ENCODE measurements at regions not wholly inside any gene's neighbourhood (a gene's known extent, or its start where the extent isn't known, plus 50 kb on each side); places are given as distances from the start of the nearest gene placed in this dataset.

GRCh38 chr1:193633093-193633492 lies 446.7 kb upstream of the B3GALT2 start:
- Histone ChIP-seq H3K27ac (no peak overlapping the region), H3K9me3 (no peaks in the 10 kb centered on the region), H3K4me1 (no peaks in the 10 kb centered on the region), H3K36me3 (no peaks in the 10 kb centered on the region), H3K4me3 (no peak overlapping the region), H3K27me3 (no peaks in the 10 kb centered on the region)
- intact Hi-C loops (cut with DNase I; ENCODE audit: low total_unique reads), result no loop called here
- TF ChIP-seq CTCF (IDR thresholded peaks at IDR 0.05), result no peak
- DNase-seq, result no peak

- no peaks in the 10 kb centered on the region for H3K9me3 ChIP-seq
- no peaks in the 10 kb centered on the region for H3K27me3 ChIP-seq
- H3K4me3 ChIP-seq, result no peak overlapping the region
- intact Hi-C loops (cut with DNase I; ENCODE audit: low total_unique reads), result no loop called here
- no peak overlapping the region for H3K27ac ChIP-seq
- no peak for TF ChIP-seq CTCF (IDR thresholded peaks at IDR 0.05)
- no peaks in the 10 kb centered on the region for H3K36me3 ChIP-seq
- no peak for DNase-seq
- H3K4me1 ChIP-seq, result no peaks in the 10 kb centered on the region
Measured at GRCh38 chr1:193631306-193631705, 444.9 kb upstream of the B3GALT2 start.

- no peaks in the 10 kb centered on the region for H3K9me3 ChIP-seq
- intact Hi-C loops (cut with DNase I; ENCODE audit: low total_unique reads), result no loop called here
- H3K4me3 ChIP-seq, result no peak overlapping the region
- H3K4me1 ChIP-seq, result no peaks in the 10 kb centered on the region
- no peak overlapping the region for H3K27ac ChIP-seq
- TF ChIP-seq CTCF (IDR thresholded peaks at IDR 0.05), result no peak
- DNase-seq, result no peak
- no peaks in the 10 kb centered on the region for H3K36me3 ChIP-seq
- H3K27me3 ChIP-seq, result no peaks in the 10 kb centered on the region
Measured at GRCh38 chr1:193629875-193630274, 443.5 kb upstream of the B3GALT2 start.

GRCh38 chr1:193626695-193627094 lies 440.3 kb upstream of the B3GALT2 start:
- no peak for DNase-seq
- intact Hi-C loops (cut with DNase I; ENCODE audit: low total_unique reads), result no loop called here
- H3K36me3 ChIP-seq, result no peaks in the 10 kb centered on the region
- no peak overlapping the region for H3K4me3 ChIP-seq
- no peaks in the 10 kb centered on the region for H3K27me3 ChIP-seq
- no peak for TF ChIP-seq CTCF (IDR thresholded peaks at IDR 0.05)
- no peaks in the 10 kb centered on the region for H3K9me3 ChIP-seq
- no peak overlapping the region for H3K27ac ChIP-seq
- no peaks in the 10 kb centered on the region for H3K4me1 ChIP-seq

GRCh38 chr1:193625255-193625654 lies 438.8 kb upstream of the B3GALT2 start:
- Histone ChIP-seq H3K4me1 (no peaks in the 10 kb centered on the region), H3K27ac (no peak overlapping the region), H3K9me3 (no peaks in the 10 kb centered on the region), H3K36me3 (no peaks in the 10 kb centered on the region), H3K27me3 (no peaks in the 10 kb centered on the region), H3K4me3 (no peak overlapping the region)
- intact Hi-C loops (cut with DNase I; ENCODE audit: low total_unique reads), result no loop called here
- TF ChIP-seq CTCF (IDR thresholded peaks at IDR 0.05), result no peak
- no peak for DNase-seq

GRCh38 chr1:193619911-193620310 lies 433.5 kb upstream of the B3GALT2 start:
- Histone ChIP-seq H3K4me1 (no peaks in the 10 kb centered on the region), H3K27ac (no peak overlapping the region), H3K27me3 (no peaks in the 10 kb centered on the region), H3K9me3 (no peaks in the 10 kb centered on the region), H3K4me3 (no peak overlapping the region), H3K36me3 (no peaks in the 10 kb centered on the region)
- no peak for DNase-seq
- no peak for TF ChIP-seq CTCF (IDR thresholded peaks at IDR 0.05)
- intact Hi-C loops (cut with DNase I; ENCODE audit: low total_unique reads), result no loop called here

Measured in tibial artery (tissue), 4 donors.